ENCODE measurements at regions not wholly inside any gene's neighbourhood (a gene's known extent, or its start where the extent isn't known, plus 50 kb on each side); places are given as distances from the start of the nearest gene placed in this dataset.

- FAIRE-seq (no peak), DNase-seq (ENCODE audit: insufficient read length, low spot score) (no peak)
- TF ChIP-seq TAF1 (IDR thresholded peaks at IDR 0.05; ENCODE audit: low read depth, low read length) (no peak), POU2F2 (IDR thresholded peaks at IDR 0.05; ENCODE audit: low read depth, low read length) (no peak), PAX5 (IDR thresholded peaks at IDR 0.05; ENCODE audit: insufficient read depth, low read length, severe bottlenecking) (no peak), SPI1 (IDR thresholded peaks at IDR 0.05; ENCODE audit: low read depth, low read length) (no peak), POLR2A (IDR thresholded peaks at IDR 0.05; ENCODE audit: low read depth, low read length) (no peak), POLR2AphosphoS5 (IDR thresholded peaks at IDR 0.05; ENCODE audit: low read depth, low read length) (no peak)
Measured at GRCh38 chr14:61120576-61120975, 139.5 kb downstream of the SLC38A6 start.

GRCh38 chr14:61119006-61119405 is 138.0 kb downstream of the SLC38A6 start:
- FAIRE-seq (no peak), DNase-seq (ENCODE audit: insufficient read length, low spot score) (no peak)
- TF ChIP-seq POU2F2 (IDR thresholded peaks at IDR 0.05; ENCODE audit: low read depth, low read length) (no peak), PAX5 (IDR thresholded peaks at IDR 0.05; ENCODE audit: insufficient read depth, low read length, severe bottlenecking) (no peak), POLR2A (IDR thresholded peaks at IDR 0.05; ENCODE audit: low read depth, low read length) (no peak), POLR2AphosphoS5 (IDR thresholded peaks at IDR 0.05; ENCODE audit: low read depth, low read length) (no peak), SPI1 (IDR thresholded peaks at IDR 0.05; ENCODE audit: low read depth, low read length) (no peak), TAF1 (IDR thresholded peaks at IDR 0.05; ENCODE audit: low read depth, low read length) (no peak)

- DNase-seq (ENCODE audit: insufficient read length, low spot score) (no peak), FAIRE-seq (no peak)
- no peak for TF ChIP-seq SPI1 (IDR thresholded peaks at IDR 0.05; ENCODE audit: low read depth, low read length)
- no peak for TF ChIP-seq PAX5 (IDR thresholded peaks at IDR 0.05; ENCODE audit: insufficient read depth, low read length, severe bottlenecking)
- no peak for TF ChIP-seq POU2F2 (IDR thresholded peaks at IDR 0.05; ENCODE audit: low read depth, low read length)
- TF ChIP-seq POLR2A (IDR thresholded peaks at IDR 0.05; ENCODE audit: low read depth, low read length): no peak
- no peak for TF ChIP-seq TAF1 (IDR thresholded peaks at IDR 0.05; ENCODE audit: low read depth, low read length)
- TF ChIP-seq POLR2AphosphoS5 (IDR thresholded peaks at IDR 0.05; ENCODE audit: low read depth, low read length): no peak
Measured at GRCh38 chr14:61116369-61116768, 135.3 kb downstream of the SLC38A6 start.

GRCh38 chr14:61113561-61114225 is 132.6 kb downstream of the SLC38A6 start:
- FAIRE-seq (no peak), DNase-seq (ENCODE audit: insufficient read length, low spot score) (no peak)
- TF ChIP-seq POLR2A (IDR thresholded peaks at IDR 0.05; ENCODE audit: low read depth, low read length) (no peak), POLR2AphosphoS5 (IDR thresholded peaks at IDR 0.05; ENCODE audit: low read depth, low read length) (no peak), TAF1 (IDR thresholded peaks at IDR 0.05; ENCODE audit: low read depth, low read length) (no peak), PAX5 (IDR thresholded peaks at IDR 0.05; ENCODE audit: insufficient read depth, low read length, severe bottlenecking) (no peak), POU2F2 (IDR thresholded peaks at IDR 0.05; ENCODE audit: low read depth, low read length) (no peak), SPI1 (IDR thresholded peaks at IDR 0.05; ENCODE audit: low read depth, low read length) (no peak)

GRCh38 chr14:61112506-61112905 is 131.5 kb downstream of the SLC38A6 start:
- TF ChIP-seq POLR2AphosphoS5 (IDR thresholded peaks at IDR 0.05; ENCODE audit: low read depth, low read length): no peak
- no peak for TF ChIP-seq TAF1 (IDR thresholded peaks at IDR 0.05; ENCODE audit: low read depth, low read length)
- no peak for TF ChIP-seq SPI1 (IDR thresholded peaks at IDR 0.05; ENCODE audit: low read depth, low read length)
- TF ChIP-seq PAX5 (IDR thresholded peaks at IDR 0.05; ENCODE audit: insufficient read depth, low read length, severe bottlenecking): no peak
- no peak for TF ChIP-seq POU2F2 (IDR thresholded peaks at IDR 0.05; ENCODE audit: low read depth, low read length)
- TF ChIP-seq POLR2A (IDR thresholded peaks at IDR 0.05; ENCODE audit: low read depth, low read length): no peak
- FAIRE-seq: no peak
- DNase-seq (ENCODE audit: insufficient read length, low spot score): no peak

- FAIRE-seq: no peak
- DNase-seq (ENCODE audit: insufficient read length, low spot score): no peak
Measured at GRCh38 chr14:61111731-61112130, 130.7 kb downstream of the SLC38A6 start.

GRCh38 chr14:61111209-61111665 is 130.2 kb downstream of the SLC38A6 start:
- no peak for FAIRE-seq
- TF ChIP-seq PAX5 (IDR thresholded peaks at IDR 0.05; ENCODE audit: insufficient read depth, low read length, severe bottlenecking): no peak
- no peak for TF ChIP-seq POLR2A (IDR thresholded peaks at IDR 0.05; ENCODE audit: low read depth, low read length)
- no peak for TF ChIP-seq TAF1 (IDR thresholded peaks at IDR 0.05; ENCODE audit: low read depth, low read length)
- DNase-seq (ENCODE audit: insufficient read length, low spot score): no peak

More at GRCh38 chr14:61111731-61112130, 130.7 kb downstream of the SLC38A6 start:
- TF ChIP-seq PAX5 (IDR thresholded peaks at IDR 0.05; ENCODE audit: insufficient read depth, low read length, severe bottlenecking) (no peak), SPI1 (IDR thresholded peaks at IDR 0.05; ENCODE audit: low read depth, low read length) (no peak), POLR2AphosphoS5 (IDR thresholded peaks at IDR 0.05; ENCODE audit: low read depth, low read length) (no peak), POU2F2 (IDR thresholded peaks at IDR 0.05; ENCODE audit: low read depth, low read length) (no peak), POLR2A (IDR thresholded peaks at IDR 0.05; ENCODE audit: low read depth, low read length) (no peak), TAF1 (IDR thresholded peaks at IDR 0.05; ENCODE audit: low read depth, low read length) (no peak)

GRCh38 chr14:61110316-61111082 is 129.5 kb downstream of the SLC38A6 start:
- FAIRE-seq: no peak
- no peak for TF ChIP-seq SPI1 (IDR thresholded peaks at IDR 0.05; ENCODE audit: low read depth, low read length)
- no peak for TF ChIP-seq TAF1 (IDR thresholded peaks at IDR 0.05; ENCODE audit: low read depth, low read length)
- no peak for TF ChIP-seq POU2F2 (IDR thresholded peaks at IDR 0.05; ENCODE audit: low read depth, low read length)
- no peak for TF ChIP-seq PAX5 (IDR thresholded peaks at IDR 0.05; ENCODE audit: insufficient read depth, low read length, severe bottlenecking)
- no peak for TF ChIP-seq POLR2AphosphoS5 (IDR thresholded peaks at IDR 0.05; ENCODE audit: low read depth, low read length)
- TF ChIP-seq POLR2A (IDR thresholded peaks at IDR 0.05; ENCODE audit: low read depth, low read length): no peak
- no peak for DNase-seq (ENCODE audit: insufficient read length, low spot score)

GRCh38 chr14:61109288-61109687 is 128.2 kb downstream of the SLC38A6 start:
- FAIRE-seq: no peak
- DNase-seq (ENCODE audit: insufficient read length, low spot score): no peak
- no peak for TF ChIP-seq POLR2A (IDR thresholded peaks at IDR 0.05; ENCODE audit: low read depth, low read length)
- TF ChIP-seq SPI1 (IDR thresholded peaks at IDR 0.05; ENCODE audit: low read depth, low read length): no peak
- TF ChIP-seq TAF1 (IDR thresholded peaks at IDR 0.05; ENCODE audit: low read depth, low read length): no peak

All from GM12891 (cell line).